K562 (cell line): ENCODE measurements at regions not wholly inside any gene's neighbourhood (a gene's known extent, or its start where the extent isn't known, plus 50 kb on each side); places are given as distances from the start of the nearest gene placed in this dataset.

Source experiments
- ATAC-seq: fragments of 200-7000 bp; cut with Tn5 transposase; 3 replicates; pipeline ENCODE4 v1.9.1; 2020; ENCODE audit warnings: moderate library complexity
- BruUV-seq: library from RNA; stranded (reverse); fragments of 400-500 nt; replicated peaks from 2 replicates; lab custom pipeline; 2021; lab: Mats Ljungman, UMichigan
- CTCF ChIA-PET: fragments of 300-600 bp; formaldehyde crosslinking; extraction: SDS; loops from one replicate; lab custom pipeline; 2021; ENCODE audit warnings: low intra/inter-chr PET ratio; lab: Yijun Ruan, JAX
- POLR2A ChIA-PET: fragments of 300-600, 350-650 bp; sonication (Branson Sonifier 250); formaldehyde crosslinking; extraction: SDS; loops from one replicate; lab custom pipeline; 2021; ENCODE audit warnings: antibody characterized with exemption, inconsistent platforms; lab: Yijun Ruan, JAX
- DNase-seq, 4 experiments: peaks; one replicate each; pipeline versions ENCODE4 v3.0.0 to v3.0.0-alpha.2; 2011 to 2018; ENCODE audit warnings: low spot score in 3 of 4, mixed read lengths in 3 of 4; ENCODE audit errors: extremely low read depth in 1 of 4
- FAIRE-seq: peaks from 2 replicates; lab custom pipeline; 2011; peaks lifted over from hg19 to GRCh38; lab: Jason Lieb, UNC
- H2AFZ ChIP-seq: 2 replicates; pipeline ENCODE4 v1.6.0; 2011; ENCODE audit warnings: low read depth, low read length, control low read depth, inconsistent platforms
- H3K27ac ChIP-seq: fragments of 200-600 bp; 3 replicates; pipeline ENCODE4 v1.8.0; 2011; ENCODE audit warnings: low read depth, mild to moderate bottlenecking, control low read depth, inconsistent platforms, low read length, moderate library complexity, mixed read lengths; ENCODE audit errors: extremely low read depth
- H3K27me3 ChIP-seq, 2 experiments: fragments of 300-600 bp in 1 of 2; 2 replicates in 1 of 2; 3 replicates in 1 of 2; pipeline versions ENCODE4 v1.6.0 to v1.8.0; 2011; ENCODE audit warnings: inconsistent platforms in 2 of 2, low read length in 2 of 2, mild to moderate bottlenecking in 1 of 2, mixed read lengths in 1 of 2, moderate library complexity in 1 of 2; ENCODE audit not compliant: control insufficient read depth in 2 of 2, insufficient read depth in 2 of 2
- H3K36me3 ChIP-seq: fragments of 300-600 bp; 3 replicates; pipeline ENCODE4 v1.8.0; 2011; ENCODE audit warnings: mild to moderate bottlenecking, low read length, inconsistent platforms; ENCODE audit not compliant: control insufficient read depth, insufficient read depth
- H3K4me1 ChIP-seq, 2 experiments: fragments of 200-600 bp in 1 of 2; replicated peaks in 1 of 2; 2 replicates in 1 of 2; 3 replicates in 1 of 2; pipeline versions ENCODE4 v1.5.1 to v1.8.0; 2011; ENCODE audit warnings: inconsistent platforms in 2 of 2, low read length in 2 of 2, mild to moderate bottlenecking in 1 of 2, mixed read lengths in 1 of 2, moderate library complexity in 1 of 2; ENCODE audit not compliant: control insufficient read depth in 2 of 2, insufficient read depth in 2 of 2
- H3K4me2 ChIP-seq: 2 replicates; pipeline ENCODE4 v1.6.1; 2011; ENCODE audit warnings: low read length, control low read depth, inconsistent platforms, mixed read lengths; ENCODE audit not compliant: insufficient read depth
- H3K4me3 ChIP-seq: fragments of 200-600 bp; sonication (generic), shearing (Covaris generic); 2 replicates; pipeline ENCODE4 v1.5.1; 2016; ENCODE audit warnings: control low read depth, inconsistent platforms
- H3K79me2 ChIP-seq: fragments of 200-600 bp; 3 replicates; pipeline ENCODE4 v1.8.0; 2011; ENCODE audit warnings: low read length, inconsistent platforms; ENCODE audit not compliant: control insufficient read depth, insufficient read depth
- H3K9ac ChIP-seq, 2 experiments: 2 replicates each; pipeline versions ENCODE4 v1.6.0 to v1.6.1; 2011; ENCODE audit warnings: low read depth in 2 of 2, low read length in 2 of 2, control low read depth in 1 of 2, inconsistent platforms in 1 of 2, mild to moderate bottlenecking in 1 of 2, mixed read lengths in 1 of 2; ENCODE audit not compliant: insufficient read depth in 1 of 2
- H3K9me1 ChIP-seq: one replicate; pipeline ENCODE4 v1.6.0; 2011; ENCODE audit warnings: inconsistent platforms, mild to moderate bottlenecking, low read length, moderate library complexity; ENCODE audit not compliant: control insufficient read depth, insufficient read depth
- H3K9me3 ChIP-seq: replicated peaks from 2 replicates; pipeline ENCODE4 v1.5.1; 2011; ENCODE audit warnings: low read depth, low read length, inconsistent platforms; ENCODE audit not compliant: control insufficient read depth, insufficient read depth
- H4K20me1 ChIP-seq: replicated peaks from 2 replicates; pipeline ENCODE4 v1.6.1; 2011; ENCODE audit warnings: low read length, inconsistent platforms, mixed read lengths; ENCODE audit not compliant: control insufficient read depth, insufficient read depth
- HLTF ChIP-seq: fragments of 450-650 bp; IDR thresholded peaks from 2 replicates; pipeline ENCODE4 v1.6.1; 2016
- LARP7 ChIP-seq: fragments of 450-650 bp; IDR thresholded peaks from 2 replicates; pipeline ENCODE4 v1.6.1; 2016
- MAFG ChIP-seq: fragments of 450-650 bp; conservative IDR thresholded peaks from 2 replicates; pipeline ENCODE4 v1.6.1; 2016; ENCODE audit warnings: missing genetic modification characterization, missing compliant biosample characterization
- NCOA4 ChIP-seq: fragments of 450-650 bp; IDR thresholded peaks from 2 replicates; pipeline ENCODE4 v1.6.1; 2018; ENCODE audit warnings: mild to moderate bottlenecking; ENCODE audit not compliant: partially characterized antibody
- PRPF4 ChIP-seq: fragments of 200-400 bp; formaldehyde crosslinking; IDR thresholded peaks from one replicate; pipeline ENCODE4 v1.6.1; 2017; ENCODE audit warnings: low read length, low read depth, mild to moderate bottlenecking; ENCODE audit not compliant: insufficient read depth, poor library complexity, severe bottlenecking
- PTTG1 ChIP-seq: fragments of 450-650 bp; IDR thresholded peaks from 2 replicates; pipeline ENCODE4 v1.6.1; 2016; ENCODE audit warnings: low read depth, mild to moderate bottlenecking, missing genetic modification characterization, missing compliant biosample characterization
- ZC3H11A ChIP-seq: IDR thresholded peaks from 2 replicates; pipeline ENCODE4 v1.6.1; 2012; ENCODE audit warnings: low read depth, low read length, improper control_type of control experiment
- ZFP36 ChIP-seq: fragments of 150-350 bp; IDR thresholded peaks from 2 replicates; pipeline ENCODE4 v1.6.1; 2018; ENCODE audit warnings: low read length, low read depth; ENCODE audit not compliant: partially characterized antibody
- ZKSCAN1 ChIP-seq: fragments of 150-350 bp; IDR thresholded peaks from 2 replicates; pipeline ENCODE4 v1.6.1; 2016; ENCODE audit warnings: low read depth, low read length
- ZKSCAN3 ChIP-seq: fragments of 250-450 bp; sonication (Bioruptor Pico); IDR thresholded peaks from 2 replicates; pipeline ENCODE4 v1.4.0; 2020
- ZNF143 ChIP-seq: sonication (generic); formaldehyde crosslinking; IDR thresholded peaks from 2 replicates; pipeline ENCODE4 v1.9.0; 2022; ENCODE audit warnings: mild to moderate bottlenecking, missing genetic modification reagents
- ZNF282 ChIP-seq: sonication (generic); formaldehyde crosslinking; IDR thresholded peaks from 2 replicates; pipeline ENCODE4 v1.8.1; 2023; ENCODE audit warnings: missing genetic modification reagents
- ZNF551 ChIP-seq: fragments of 250-450 bp; sonication (Bioruptor Pico); IDR thresholded peaks from 2 replicates; pipeline ENCODE4 v1.5.0; 2021; ENCODE audit warnings: mild to moderate bottlenecking, moderate library complexity
- WGBS: fragments of 100-300 bp; shearing (Covaris generic); methylation state at CpG from one replicate; pipeline ENCODE4 v1.1.6; 2016; ENCODE audit warnings: low coverage, mixed read lengths; ENCODE audit not compliant: insufficient coverage; ENCODE audit errors: missing lambda C conversion rate; 5-methylcytosine and 5-hydroxymethylcytosine counted together
- in situ Hi-C: fragments of 300-500 bp; cut with MboI; formaldehyde crosslinking; loops from 4 replicates; pipeline ENCODE4 v1.15.0; 2018; ENCODE audit warnings: inconsistent platforms, mixed read lengths
- intact Hi-C: fragments of 100-400 bp; cut with micrococcal nuclease; formaldehyde crosslinking; loops from 2 replicates; pipeline ENCODE4 v1.14.2; 2022
- TF ChIP-seq, protein P1 (sequence below): fragments of 250-450 bp; sonication (Bioruptor Pico); IDR thresholded peaks from 2 replicates; pipeline ENCODE4 v1.5.0; 2022; ENCODE audit warnings: mild to moderate bottlenecking
- TF ChIP-seq, protein P2 (sequence below), 2 experiments: fragments of 450-650 bp; IDR thresholded peaks; 2 replicates each; pipeline ENCODE4 v1.6.1; 2016
- TF ChIP-seq, protein P3 (sequence below): IDR thresholded peaks from 2 replicates; pipeline ENCODE4 v1.6.1; 2016; ENCODE audit warnings: missing genetic modification characterization, missing compliant biosample characterization
- TF ChIP-seq, protein P4 (sequence below): sonication (generic); formaldehyde crosslinking; IDR thresholded peaks from 2 replicates; pipeline ENCODE4 v1.9.0; 2022; ENCODE audit warnings: mild to moderate bottlenecking, missing genetic modification reagents
- TF ChIP-seq, protein P5 (sequence below): sonication (generic); formaldehyde crosslinking; IDR thresholded peaks from 2 replicates; pipeline ENCODE4 v1.4.0; 2020; ENCODE audit warnings: mild to moderate bottlenecking, missing genetic modification reagents

DNA sequence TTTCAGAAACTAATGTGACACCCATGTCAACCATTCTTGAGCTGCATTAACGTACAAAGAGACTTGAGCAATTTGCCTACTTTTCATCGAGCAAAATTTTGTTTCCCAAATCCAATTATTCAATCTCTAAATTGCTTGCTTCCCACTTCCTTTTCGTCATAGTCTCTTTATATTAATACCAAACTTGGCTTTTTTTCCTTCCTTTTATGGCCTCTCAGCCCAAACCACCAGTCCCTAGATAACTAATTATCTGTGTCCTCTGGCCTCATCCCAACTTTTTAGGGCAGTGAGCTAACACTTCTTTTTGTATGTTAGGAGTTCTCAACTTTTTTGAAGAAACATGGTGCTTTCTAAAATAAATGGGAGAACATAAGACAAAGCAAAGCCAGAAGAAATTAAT, 155.5 kb upstream of the S1PR3 start:
- no peaks in the 10 kb centered on the region; the same call in 1 of the 2 replicates for H3K9me3 ChIP-seq
- ChIA-PET POLR2A (no interaction called here), CTCF (no interaction called here)
- DNase-seq (no peak), ATAC-seq (no peak), FAIRE-seq (no peak)
- no peak overlapping the region for H3K4me3 ChIP-seq
- H3K4me1 ChIP-seq = no peaks in the 10 kb centered on the region; a peak in 2 of 5 replicates
- no peaks in the 10 kb centered on the region; a peak in 1 of 5 replicates for H3K27me3 ChIP-seq
- 11% methylated on average over 3 of the region's 3 CpGs for WGBS
- in situ Hi-C loops (no loop called here), intact Hi-C loops (no loop called here)
- no peaks in the 10 kb centered on the region for H4K20me1 ChIP-seq
- no peak overlapping the region for H2AFZ ChIP-seq
- H3K79me2 ChIP-seq = no peaks in the 10 kb centered on the region
- H3K4me2 ChIP-seq = no peak overlapping the region
- BruUV-seq = no TSS peak
- no peak overlapping the region for H3K27ac ChIP-seq
- H3K9ac ChIP-seq = no peak overlapping the region
- no peaks in the 10 kb centered on the region for H3K9me1 ChIP-seq
- H3K36me3 ChIP-seq = no peaks in the 10 kb centered on the region
- TF ChIP-seq, protein P1, sequence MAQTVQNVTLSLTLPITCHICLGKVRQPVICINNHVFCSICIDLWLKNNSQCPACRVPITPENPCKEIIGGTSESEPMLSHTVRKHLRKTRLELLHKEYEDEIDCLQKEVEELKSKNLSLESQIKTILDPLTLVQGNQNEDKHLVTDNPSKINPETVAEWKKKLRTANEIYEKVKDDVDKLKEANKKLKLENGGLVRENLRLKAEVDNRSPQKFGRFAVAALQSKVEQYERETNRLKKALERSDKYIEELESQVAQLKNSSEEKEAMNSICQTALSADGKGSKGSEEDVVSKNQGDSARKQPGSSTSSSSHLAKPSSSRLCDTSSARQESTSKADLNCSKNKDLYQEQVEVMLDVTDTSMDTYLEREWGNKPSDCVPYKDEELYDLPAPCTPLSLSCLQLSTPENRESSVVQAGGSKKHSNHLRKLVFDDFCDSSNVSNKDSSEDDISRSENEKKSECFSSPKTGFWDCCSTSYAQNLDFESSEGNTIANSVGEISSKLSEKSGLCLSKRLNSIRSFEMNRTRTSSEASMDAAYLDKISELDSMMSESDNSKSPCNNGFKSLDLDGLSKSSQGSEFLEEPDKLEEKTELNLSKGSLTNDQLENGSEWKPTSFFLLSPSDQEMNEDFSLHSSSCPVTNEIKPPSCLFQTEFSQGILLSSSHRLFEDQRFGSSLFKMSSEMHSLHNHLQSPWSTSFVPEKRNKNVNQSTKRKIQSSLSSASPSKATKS (CRISPR knock-in tag) = no peak
- TF ChIP-seq, protein P2, sequence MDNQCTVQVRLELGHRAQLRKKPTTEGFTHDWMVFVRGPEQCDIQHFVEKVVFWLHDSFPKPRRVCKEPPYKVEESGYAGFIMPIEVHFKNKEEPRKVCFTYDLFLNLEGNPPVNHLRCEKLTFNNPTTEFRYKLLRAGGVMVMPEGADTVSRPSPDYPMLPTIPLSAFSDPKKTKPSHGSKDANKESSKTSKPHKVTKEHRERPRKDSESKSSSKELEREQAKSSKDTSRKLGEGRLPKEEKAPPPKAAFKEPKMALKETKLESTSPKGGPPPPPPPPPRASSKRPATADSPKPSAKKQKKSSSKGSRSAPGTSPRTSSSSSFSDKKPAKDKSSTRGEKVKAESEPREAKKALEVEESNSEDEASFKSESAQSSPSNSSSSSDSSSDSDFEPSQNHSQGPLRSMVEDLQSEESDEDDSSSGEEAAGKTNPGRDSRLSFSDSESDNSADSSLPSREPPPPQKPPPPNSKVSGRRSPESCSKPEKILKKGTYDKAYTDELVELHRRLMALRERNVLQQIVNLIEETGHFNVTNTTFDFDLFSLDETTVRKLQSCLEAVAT (IDR thresholded peaks at IDR 0.05) = no peak
- no peak for TF ChIP-seq PRPF4
- no peak for TF ChIP-seq ZNF143 (CRISPR knock-in tag)
- TF ChIP-seq ZKSCAN3 (CRISPR knock-in tag) = no peak
- TF ChIP-seq ZFP36 = no peak
- TF ChIP-seq ZNF551 (CRISPR knock-in tag) = no peak
- TF ChIP-seq MAFG = no peak
- TF ChIP-seq, protein P3, sequence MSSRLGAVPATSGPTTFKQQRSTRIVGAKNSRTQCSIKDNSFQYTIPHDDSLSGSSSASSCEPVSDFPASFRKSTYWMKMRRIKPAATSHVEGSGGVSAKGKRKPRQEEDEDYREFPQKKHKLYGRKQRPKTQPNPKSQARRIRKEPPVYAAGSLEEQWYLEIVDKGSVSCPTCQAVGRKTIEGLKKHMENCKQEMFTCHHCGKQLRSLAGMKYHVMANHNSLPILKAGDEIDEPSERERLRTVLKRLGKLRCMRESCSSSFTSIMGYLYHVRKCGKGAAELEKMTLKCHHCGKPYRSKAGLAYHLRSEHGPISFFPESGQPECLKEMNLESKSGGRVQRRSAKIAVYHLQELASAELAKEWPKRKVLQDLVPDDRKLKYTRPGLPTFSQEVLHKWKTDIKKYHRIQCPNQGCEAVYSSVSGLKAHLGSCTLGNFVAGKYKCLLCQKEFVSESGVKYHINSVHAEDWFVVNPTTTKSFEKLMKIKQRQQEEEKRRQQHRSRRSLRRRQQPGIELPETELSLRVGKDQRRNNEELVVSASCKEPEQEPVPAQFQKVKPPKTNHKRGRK = no peak
- TF ChIP-seq, protein P4, sequence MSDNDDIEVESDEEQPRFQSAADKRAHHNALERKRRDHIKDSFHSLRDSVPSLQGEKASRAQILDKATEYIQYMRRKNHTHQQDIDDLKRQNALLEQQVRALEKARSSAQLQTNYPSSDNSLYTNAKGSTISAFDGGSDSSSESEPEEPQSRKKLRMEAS (CRISPR knock-in tag) = no peak
- TF ChIP-seq, protein P5, sequence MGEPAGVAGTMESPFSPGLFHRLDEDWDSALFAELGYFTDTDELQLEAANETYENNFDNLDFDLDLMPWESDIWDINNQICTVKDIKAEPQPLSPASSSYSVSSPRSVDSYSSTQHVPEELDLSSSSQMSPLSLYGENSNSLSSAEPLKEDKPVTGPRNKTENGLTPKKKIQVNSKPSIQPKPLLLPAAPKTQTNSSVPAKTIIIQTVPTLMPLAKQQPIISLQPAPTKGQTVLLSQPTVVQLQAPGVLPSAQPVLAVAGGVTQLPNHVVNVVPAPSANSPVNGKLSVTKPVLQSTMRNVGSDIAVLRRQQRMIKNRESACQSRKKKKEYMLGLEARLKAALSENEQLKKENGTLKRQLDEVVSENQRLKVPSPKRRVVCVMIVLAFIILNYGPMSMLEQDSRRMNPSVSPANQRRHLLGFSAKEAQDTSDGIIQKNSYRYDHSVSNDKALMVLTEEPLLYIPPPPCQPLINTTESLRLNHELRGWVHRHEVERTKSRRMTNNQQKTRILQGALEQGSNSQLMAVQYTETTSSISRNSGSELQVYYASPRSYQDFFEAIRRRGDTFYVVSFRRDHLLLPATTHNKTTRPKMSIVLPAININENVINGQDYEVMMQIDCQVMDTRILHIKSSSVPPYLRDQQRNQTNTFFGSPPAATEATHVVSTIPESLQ = no peak
- no peak for TF ChIP-seq PTTG1
- no peak for TF ChIP-seq ZKSCAN1
- TF ChIP-seq ZC3H11A = no peak
- TF ChIP-seq NCOA4 = no peak
- TF ChIP-seq ZNF282 (CRISPR knock-in tag) = no peak
- TF ChIP-seq LARP7 = no peak
- no peak for TF ChIP-seq HLTF
